Breast epithelium (tissue), 3 donors: ENCODE measurements at regions not wholly inside any gene's neighbourhood (a gene's known extent, or its start where the extent isn't known, plus 50 kb on each side); places are given as distances from the start of the nearest gene placed in this dataset.

Experiments
- POLR2AphosphoS5 ChIP-seq, 3 donors: sonication (generic); formaldehyde crosslinking; IDR thresholded peaks; one replicate each; pipeline ENCODE4 v1.6.1; 2017; ENCODE audit warnings: antibody characterized with exemption in 3 of 3
- TF ChIP-seq, protein P1 (sequence below), 3 donors: fragments of 450-650 bp; IDR thresholded peaks; one replicate each; pipeline ENCODE4 v1.5.1; 2016 to 2017; ENCODE audit warnings: antibody characterized with exemption in 3 of 3, mild to moderate bottlenecking in 3 of 3, moderate library complexity in 3 of 3

DNA sequence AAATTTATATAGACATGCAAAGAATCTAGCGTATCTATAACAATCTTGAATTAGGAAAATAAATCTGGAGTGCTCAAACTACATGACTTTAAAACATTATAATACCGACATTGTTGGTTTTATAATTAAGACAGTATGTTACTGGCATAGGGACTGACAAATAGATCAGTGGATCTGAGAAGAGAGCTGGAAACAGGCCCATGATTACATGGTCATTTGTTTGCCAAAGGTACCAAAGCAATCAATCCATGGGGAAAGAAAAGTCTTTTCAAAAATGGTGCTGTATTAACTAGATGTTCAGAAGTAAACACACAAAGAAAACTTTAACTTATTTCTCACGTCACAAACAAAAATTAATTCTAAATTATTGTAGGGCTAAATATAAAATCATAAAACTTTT is 124.2 kb downstream of the BCL2L11 start:
- TF ChIP-seq POLR2AphosphoS5 (IDR thresholded peaks at IDR 0.05): no peak
- TF ChIP-seq, protein P1, sequence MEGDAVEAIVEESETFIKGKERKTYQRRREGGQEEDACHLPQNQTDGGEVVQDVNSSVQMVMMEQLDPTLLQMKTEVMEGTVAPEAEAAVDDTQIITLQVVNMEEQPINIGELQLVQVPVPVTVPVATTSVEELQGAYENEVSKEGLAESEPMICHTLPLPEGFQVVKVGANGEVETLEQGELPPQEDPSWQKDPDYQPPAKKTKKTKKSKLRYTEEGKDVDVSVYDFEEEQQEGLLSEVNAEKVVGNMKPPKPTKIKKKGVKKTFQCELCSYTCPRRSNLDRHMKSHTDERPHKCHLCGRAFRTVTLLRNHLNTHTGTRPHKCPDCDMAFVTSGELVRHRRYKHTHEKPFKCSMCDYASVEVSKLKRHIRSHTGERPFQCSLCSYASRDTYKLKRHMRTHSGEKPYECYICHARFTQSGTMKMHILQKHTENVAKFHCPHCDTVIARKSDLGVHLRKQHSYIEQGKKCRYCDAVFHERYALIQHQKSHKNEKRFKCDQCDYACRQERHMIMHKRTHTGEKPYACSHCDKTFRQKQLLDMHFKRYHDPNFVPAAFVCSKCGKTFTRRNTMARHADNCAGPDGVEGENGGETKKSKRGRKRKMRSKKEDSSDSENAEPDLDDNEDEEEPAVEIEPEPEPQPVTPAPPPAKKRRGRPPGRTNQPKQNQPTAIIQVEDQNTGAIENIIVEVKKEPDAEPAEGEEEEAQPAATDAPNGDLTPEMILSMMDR (IDR thresholded peaks at IDR 0.05): no peak
